Colonic mucosa (tissue), 4 donors: ENCODE measurements at regions not wholly inside any gene's neighbourhood (a gene's known extent, or its start where the extent isn't known, plus 50 kb on each side); places are given as distances from the start of the nearest gene placed in this dataset.

Experiments used
- DNase-seq: peaks from one replicate; pipeline ENCODE4 v3.0.0-alpha.2; 2020
- H3K27ac ChIP-seq: fragments of 200-600 bp; one replicate; pipeline ENCODE4 v1.8.0; 2021
- H3K27me3 ChIP-seq: fragments of 200-600 bp; one replicate; pipeline ENCODE4 v1.8.0; 2021
- H3K36me3 ChIP-seq: fragments of 200-600 bp; one replicate; pipeline ENCODE4 v1.8.0; 2021
- H3K4me1 ChIP-seq: fragments of 200-600 bp; one replicate; pipeline ENCODE4 v1.8.0; 2021; ENCODE audit warnings: mild to moderate bottlenecking
- H3K4me3 ChIP-seq: fragments of 200-600 bp; one replicate; pipeline ENCODE4 v1.8.0; 2021
- H3K9ac ChIP-seq, 2 donors: one replicate each; pipeline ENCODE4 v1.7.0; 2013; ENCODE audit warnings: control low read depth in 2 of 2, low read depth in 2 of 2, low read length in 2 of 2
- H3K9me3 ChIP-seq: fragments of 200-600 bp; one replicate; pipeline ENCODE4 v1.8.0; 2021
- intact Hi-C: fragments of 100-400 bp; cut with DNase I; formaldehyde crosslinking; loops from one replicate; pipeline ENCODE4 v1.14.1; 2022
- TF ChIP-seq, protein P1 (sequence below): fragments of 200-600 bp; IDR thresholded peaks from one replicate; pipeline ENCODE4 v1.8.0; 2022; ENCODE audit warnings: antibody characterized with exemption, mild to moderate bottlenecking
- donor health status: healthy.
- donor health status: DM: no; HTN: no; CAD: no.
- donor health status: DM: no; HTN: no; CAD: no.

DNA sequence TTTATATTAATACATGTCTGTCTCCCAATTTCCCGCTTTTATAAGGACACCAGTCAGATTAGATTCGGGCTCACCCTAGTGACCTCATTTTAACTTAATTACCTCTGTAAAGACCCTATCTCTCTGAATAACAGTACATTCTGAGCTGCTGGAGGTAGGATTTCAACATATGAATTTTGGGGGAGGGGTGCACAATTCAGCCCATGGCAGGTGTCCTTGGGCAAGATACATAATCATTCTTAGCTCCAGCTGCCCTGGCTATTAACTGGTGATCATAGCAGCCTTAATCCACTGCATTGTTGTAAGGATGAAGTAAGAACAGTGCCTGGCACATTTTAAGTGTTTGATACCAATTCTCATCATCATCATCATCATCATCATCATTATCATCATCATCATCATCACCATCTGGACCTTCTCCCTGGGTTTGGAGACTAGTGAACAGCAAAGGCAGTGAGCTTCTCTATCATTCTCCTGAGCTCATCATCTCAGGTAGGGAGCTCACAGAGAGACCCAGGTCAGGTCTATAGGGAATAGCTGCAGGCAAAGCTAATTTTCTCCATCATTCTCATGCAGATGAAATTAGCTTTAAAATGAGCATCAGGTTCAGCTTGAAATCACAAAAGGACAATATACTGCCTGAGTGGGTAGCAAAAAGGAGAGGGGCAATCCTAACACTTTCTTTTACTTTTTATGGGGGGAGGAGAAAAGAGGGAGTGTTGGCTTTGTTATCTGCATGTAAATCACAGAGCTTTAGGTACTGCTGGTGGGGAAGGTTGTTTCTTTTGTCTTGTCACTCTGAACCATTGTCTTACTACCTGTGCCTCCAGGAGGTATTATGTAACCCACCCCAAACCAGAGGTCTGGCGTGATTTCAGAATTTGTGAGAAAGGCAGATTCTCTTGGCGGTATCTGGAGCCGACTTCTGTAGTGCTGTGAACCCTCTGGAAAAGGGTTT lies 125.5 kb upstream of the SPRED2 start:
- no peak overlapping the region for H3K4me3 ChIP-seq
- no peak overlapping the region for H3K9ac ChIP-seq
- no peaks in the 10 kb centered on the region for H3K9me3 ChIP-seq
- intact Hi-C loops = loop anchor here (5.0 kb wide), 1 partner anchor 116 kb away; no protein-coding TSS in a partner anchor
- no peak for DNase-seq
- TF ChIP-seq, protein P1, sequence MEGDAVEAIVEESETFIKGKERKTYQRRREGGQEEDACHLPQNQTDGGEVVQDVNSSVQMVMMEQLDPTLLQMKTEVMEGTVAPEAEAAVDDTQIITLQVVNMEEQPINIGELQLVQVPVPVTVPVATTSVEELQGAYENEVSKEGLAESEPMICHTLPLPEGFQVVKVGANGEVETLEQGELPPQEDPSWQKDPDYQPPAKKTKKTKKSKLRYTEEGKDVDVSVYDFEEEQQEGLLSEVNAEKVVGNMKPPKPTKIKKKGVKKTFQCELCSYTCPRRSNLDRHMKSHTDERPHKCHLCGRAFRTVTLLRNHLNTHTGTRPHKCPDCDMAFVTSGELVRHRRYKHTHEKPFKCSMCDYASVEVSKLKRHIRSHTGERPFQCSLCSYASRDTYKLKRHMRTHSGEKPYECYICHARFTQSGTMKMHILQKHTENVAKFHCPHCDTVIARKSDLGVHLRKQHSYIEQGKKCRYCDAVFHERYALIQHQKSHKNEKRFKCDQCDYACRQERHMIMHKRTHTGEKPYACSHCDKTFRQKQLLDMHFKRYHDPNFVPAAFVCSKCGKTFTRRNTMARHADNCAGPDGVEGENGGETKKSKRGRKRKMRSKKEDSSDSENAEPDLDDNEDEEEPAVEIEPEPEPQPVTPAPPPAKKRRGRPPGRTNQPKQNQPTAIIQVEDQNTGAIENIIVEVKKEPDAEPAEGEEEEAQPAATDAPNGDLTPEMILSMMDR = no peak
- H3K36me3 ChIP-seq = no peaks in the 10 kb centered on the region
- H3K4me1 ChIP-seq = no peaks in the 10 kb centered on the region
- H3K27me3 ChIP-seq = no peaks in the 10 kb centered on the region
- no peak overlapping the region for H3K27ac ChIP-seq

DNA sequence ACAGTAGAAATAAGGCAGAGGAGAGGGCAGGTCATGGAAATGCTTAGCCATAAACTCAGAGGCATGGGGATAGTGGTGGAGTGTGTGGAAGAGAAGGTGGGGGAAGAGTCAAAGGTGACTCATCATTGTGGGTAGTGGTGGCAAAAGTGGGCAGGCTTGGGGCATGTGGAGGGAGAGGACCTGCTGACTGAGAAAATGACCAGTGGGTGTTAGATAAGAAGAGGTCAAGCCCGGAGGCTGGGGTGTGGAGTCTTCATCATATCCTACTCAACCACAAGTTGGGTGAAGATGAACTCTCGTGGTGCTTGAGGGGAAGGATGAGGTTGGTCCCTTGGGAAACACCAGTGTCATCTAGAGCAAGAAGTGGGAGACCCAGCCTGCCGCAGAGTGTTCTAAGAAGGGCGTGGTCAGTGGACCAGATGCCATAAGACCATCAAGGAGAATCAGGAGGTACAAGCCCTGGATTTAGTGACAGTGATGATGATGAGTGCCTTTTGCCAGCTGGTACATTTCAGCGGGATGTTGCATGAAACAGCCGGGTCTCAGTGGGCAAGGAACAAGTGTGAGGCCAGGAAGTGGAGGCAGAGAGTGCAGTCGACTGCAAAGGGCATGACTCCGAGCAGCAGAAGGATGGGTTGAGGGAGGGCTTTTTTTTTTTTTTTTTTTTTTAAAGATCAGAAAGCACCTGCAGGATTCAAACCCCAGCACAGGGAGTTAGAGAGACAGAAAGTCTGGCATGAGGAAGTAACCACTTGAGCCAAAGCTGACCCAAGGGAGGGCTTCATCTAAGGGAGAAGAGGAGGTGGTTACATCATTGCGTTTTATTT lies 122.6 kb upstream of the SPRED2 start:
- TF ChIP-seq, protein P1 = no peak
- intact Hi-C loops = loop anchor here (2.0 to 5.0 kb wide), 2 partner anchors 113 to 288 kb away; no protein-coding TSS in a partner anchor
- no peak for DNase-seq

DNA sequence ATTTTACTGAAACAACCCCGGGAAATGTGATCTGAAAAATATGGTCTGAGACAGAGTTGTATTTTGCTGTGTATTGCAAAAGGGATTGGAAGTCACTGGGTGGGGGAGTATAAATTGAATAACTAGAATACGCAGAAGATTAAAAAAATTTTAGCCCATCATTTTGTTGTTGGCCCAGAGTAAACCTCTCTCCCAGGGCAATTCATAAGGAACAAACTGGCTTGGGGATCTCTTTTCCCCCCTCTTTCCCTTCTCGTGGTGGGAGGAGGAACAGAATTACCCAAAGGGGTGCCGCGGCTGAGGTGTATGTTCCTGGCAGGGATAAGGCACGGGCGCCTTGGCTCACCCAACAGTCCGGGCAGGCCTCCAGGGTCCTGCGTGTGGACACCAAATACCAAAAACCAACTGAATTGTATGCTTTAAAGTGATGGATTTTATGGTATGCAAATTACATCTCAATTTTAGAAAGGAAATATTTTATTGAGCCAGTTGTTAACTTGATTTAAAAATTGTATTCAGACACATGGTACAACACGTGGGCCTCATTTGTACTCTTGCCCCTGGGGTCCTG lies 121.2 kb upstream of the SPRED2 start:
- no peaks in the 10 kb centered on the region for H3K27me3 ChIP-seq
- TF ChIP-seq, protein P1 = no peak
- no peaks in the 10 kb centered on the region for H3K9me3 ChIP-seq
- intact Hi-C loops = loop anchor here (2.0 kb wide), 1 partner anchor 287 kb away; no protein-coding TSS in a partner anchor
- no peak overlapping the region for H3K9ac ChIP-seq
- no peaks in the 10 kb centered on the region for H3K4me1 ChIP-seq
- no peak overlapping the region for H3K27ac ChIP-seq
- no peak for DNase-seq
- no peaks in the 10 kb centered on the region for H3K36me3 ChIP-seq
- H3K4me3 ChIP-seq = no peak overlapping the region

More for the DNA sequence above, 122.6 kb upstream of the SPRED2 start:
- H3K9ac ChIP-seq = no peak overlapping the region
- H3K27ac ChIP-seq = no peak overlapping the region
- H3K4me3 ChIP-seq = no peak overlapping the region
- H3K36me3 ChIP-seq = no peaks in the 10 kb centered on the region
- no peaks in the 10 kb centered on the region for H3K9me3 ChIP-seq
- no peaks in the 10 kb centered on the region for H3K4me1 ChIP-seq
- H3K27me3 ChIP-seq = no peaks in the 10 kb centered on the region

DNA sequence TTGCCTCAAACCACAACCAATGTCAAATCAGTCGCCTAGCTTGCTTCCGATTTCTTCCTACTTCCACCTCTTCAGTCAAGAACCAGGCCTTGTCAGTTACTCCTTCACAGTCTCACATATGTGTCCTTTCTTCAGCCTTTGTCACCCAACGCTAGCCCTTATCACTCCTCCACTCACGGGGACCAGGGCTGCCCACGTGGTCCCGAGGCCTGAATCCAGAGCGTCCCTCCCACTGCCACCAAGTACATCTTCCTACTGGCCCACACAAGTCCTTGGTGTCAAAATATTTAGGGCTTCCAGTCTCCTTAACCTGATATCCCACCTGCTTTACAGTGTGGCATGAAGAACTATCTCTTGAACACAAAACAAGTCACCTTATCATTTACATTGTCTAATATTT lies 119.1 kb upstream of the SPRED2 start:
- Histone ChIP-seq H3K9ac (no peak overlapping the region), H3K27ac (no peak overlapping the region), H3K36me3 (no peaks in the 10 kb centered on the region), H3K4me1 (no peaks in the 10 kb centered on the region), H3K9me3 (no peaks in the 10 kb centered on the region), H3K4me3 (no peak overlapping the region), H3K27me3 (no peaks in the 10 kb centered on the region)
- TF ChIP-seq, protein P1 = no peak
- intact Hi-C loops = no loop called here
- DNase-seq = no peak

DNA sequence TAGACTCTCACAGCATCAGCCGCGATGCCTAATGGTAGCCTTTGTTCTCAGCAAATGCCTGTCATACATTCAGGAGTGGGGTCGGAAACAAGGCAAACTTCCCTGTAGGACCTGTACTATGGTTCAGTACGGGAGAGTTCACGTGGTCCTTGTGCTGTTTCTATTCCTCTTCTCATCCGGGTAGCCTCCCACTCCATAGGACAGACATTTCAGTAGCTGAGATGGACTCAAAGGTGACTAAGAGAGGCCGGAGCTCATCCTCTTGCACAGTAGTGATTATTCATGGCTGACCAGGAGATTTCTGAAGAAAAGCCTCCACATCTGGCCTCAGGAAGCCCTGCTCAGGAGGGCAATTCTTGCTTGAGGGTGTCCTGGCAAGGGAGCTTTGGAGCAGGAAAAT lies 117.8 kb upstream of the SPRED2 start:
- H3K36me3 ChIP-seq = no peaks in the 10 kb centered on the region
- no peaks in the 10 kb centered on the region for H3K9me3 ChIP-seq
- no peak for DNase-seq
- H3K27me3 ChIP-seq = no peaks in the 10 kb centered on the region
- H3K27ac ChIP-seq = no peak overlapping the region
- intact Hi-C loops = no loop called here
- no peak overlapping the region for H3K9ac ChIP-seq
- H3K4me1 ChIP-seq = no peaks in the 10 kb centered on the region
- TF ChIP-seq, protein P1 = no peak
- no peak overlapping the region for H3K4me3 ChIP-seq
